Activated CD4-positive, alpha-beta T cell treated with anti-CD3 and anti-CD28 coated beads for 36 hours (primary cell): ENCODE measurements at regions not wholly inside any gene's neighbourhood (a gene's known extent, or its start where the extent isn't known, plus 50 kb on each side); places are given as distances from the start of the nearest gene placed in this dataset.
A peak's percentile ranks its signal among the peaks of the same experiment; 100 is the strongest.

ENCODE experiments used
- ATAC-seq: fragments of 200-7000 bp; cut with Tn5 transposase; one replicate; pipeline ENCODE4 v1.10.0; 2021; ENCODE audit warnings: mild to moderate bottlenecking, moderate library complexity
- CTCF ChIA-PET: fragments of 350-600 bp; sonication (Branson Sonifier 250); formaldehyde crosslinking; loops from one replicate; lab custom pipeline; 2021; ENCODE audit warnings: antibody characterized with exemption; lab: Charles Lee
- POLR2A ChIA-PET: fragments of 350-600 bp; sonication (Branson Sonifier 250); formaldehyde crosslinking; loops from one replicate; lab custom pipeline; 2021; ENCODE audit warnings: antibody characterized with exemption, inconsistent platforms; lab: Charles Lee
- DNase-seq: peaks from one replicate; pipeline ENCODE4 v3.0.0-alpha.2; 2020
- H3K27ac Mint-ChIP-seq: one replicate; pipeline ENCODE4 v1.8.0; 2021; ENCODE audit warnings: mixed read lengths
- H3K27me3 Mint-ChIP-seq: one replicate; pipeline ENCODE4 v1.8.0; 2021; ENCODE audit warnings: mixed read lengths
- H3K36me3 Mint-ChIP-seq: one replicate; pipeline ENCODE4 v1.8.0; 2021; ENCODE audit warnings: low read depth, mixed read lengths
- H3K4me1 Mint-ChIP-seq: one replicate; pipeline ENCODE4 v1.8.0; 2021; ENCODE audit warnings: mixed read lengths
- H3K4me3 Mint-ChIP-seq: one replicate; pipeline ENCODE4 v1.8.0; 2021; ENCODE audit warnings: mild to moderate bottlenecking, moderate library complexity, mixed read lengths
- H3K9me3 Mint-ChIP-seq: one replicate; pipeline ENCODE4 v1.8.0; 2021; ENCODE audit warnings: low read depth, mixed read lengths
- intact Hi-C, 2 experiments: fragments of 100-400 bp; cut with DNase I in 1 of 2; cut with micrococcal nuclease in 1 of 2; formaldehyde crosslinking; loops; one replicate each; pipeline versions ENCODE4 v1.14.2 to v1.15.1; 2022 to 2024; cut with DNase I, micrococcal nuclease

- intact Hi-C loops, result loop anchor here (2.0 to 5.0 kb wide), 3 partner anchors 20 to 530 kb away; no protein-coding TSS in a partner anchor
- ATAC-seq (peak; percentile 96), DNase-seq (peak; percentile 11)
- POLR2A ChIA-PET, result no interaction called here
- CTCF ChIA-PET, result interaction anchor here (1.5 kb wide), 1 partner anchor 22 kb away, joined by 3 read pairs; no protein-coding TSS in a partner anchor
- H3K27ac Mint-ChIP-seq, result no peak overlapping the region
- H3K27me3 Mint-ChIP-seq, result no peaks in the 10 kb centered on the region
- peaks cover 1% of the 10 kb centered on the region for H3K36me3 Mint-ChIP-seq
- peaks cover 9% of the 10 kb centered on the region for H3K4me1 Mint-ChIP-seq
- H3K4me3 Mint-ChIP-seq, result no peak overlapping the region
- no peaks in the 10 kb centered on the region for H3K9me3 Mint-ChIP-seq
Observed at GRCh38 chr1:173276922-173277800, 70.0 kb upstream of the TNFSF4 start.

- CTCF ChIA-PET, result interaction anchor here (0.6 to 1.4 kb wide), 2 partner anchors 126 to 536 kb away, joined by 4 to 5 read pairs; no protein-coding TSS in a partner anchor
- Mint-ChIP-seq H3K27ac (no peak overlapping the region), H3K4me1 (peaks cover 9% of the 10 kb centered on the region), H3K36me3 (no peaks in the 10 kb centered on the region), H3K9me3 (no peaks in the 10 kb centered on the region), H3K27me3 (no peaks in the 10 kb centered on the region), H3K4me3 (no peak overlapping the region)
- POLR2A ChIA-PET, result no interaction called here
- ATAC-seq (no peak), DNase-seq (no peak)
- intact Hi-C loops, result no loop called here
Observed at GRCh38 chr1:173280899-173281660, 73.9 kb upstream of the TNFSF4 start.

- CTCF ChIA-PET, result no interaction called here
- intact Hi-C loops, result no loop called here
- Mint-ChIP-seq H3K4me3 (no peak overlapping the region), H3K4me1 (no peaks in the 10 kb centered on the region), H3K9me3 (no peaks in the 10 kb centered on the region), H3K36me3 (no peaks in the 10 kb centered on the region), H3K27me3 (peaks cover 4% of the 10 kb centered on the region), H3K27ac (no peak overlapping the region)
- ATAC-seq, result no peak
- POLR2A ChIA-PET, result no interaction called here
- no peak for DNase-seq
Observed at GRCh38 chr1:173285048-173285447, 77.9 kb upstream of the TNFSF4 start.

DNA sequence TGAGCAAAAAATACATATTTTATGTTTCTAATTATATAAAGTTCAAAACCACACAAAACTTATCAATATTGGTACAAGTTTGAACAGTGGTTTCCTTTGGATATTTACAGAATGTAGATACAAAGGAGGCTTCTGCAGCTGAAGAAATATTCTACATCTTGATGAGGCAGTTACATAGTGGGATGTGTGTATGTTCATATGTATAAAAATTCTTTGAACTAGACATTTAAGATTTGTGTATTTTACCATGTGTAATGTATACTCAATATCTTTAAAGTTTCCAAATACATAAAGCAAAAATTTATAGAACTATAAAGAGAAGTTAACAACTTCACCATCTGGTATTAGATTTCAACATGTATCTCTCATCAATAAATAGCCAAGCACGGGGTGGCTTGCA, 80.7 kb upstream of the TNFSF4 start:
- Mint-ChIP-seq H3K27ac (no peak overlapping the region), H3K4me1 (peaks cover 5% of the 10 kb centered on the region), H3K9me3 (peaks cover 8% of the 10 kb centered on the region), H3K4me3 (no peak overlapping the region), H3K27me3 (peaks cover 5% of the 10 kb centered on the region), H3K36me3 (no peaks in the 10 kb centered on the region)
- ChIA-PET CTCF (no interaction called here), POLR2A (no interaction called here)
- DNase-seq, result no peak
- no peak for ATAC-seq
- intact Hi-C loops, result no loop called here

- POLR2A ChIA-PET, result no interaction called here
- no peaks in the 10 kb centered on the region for H3K36me3 Mint-ChIP-seq
- DNase-seq, result no peak
- ATAC-seq, result no peak
- peaks cover 8% of the 10 kb centered on the region for H3K9me3 Mint-ChIP-seq
- peaks cover 24% of the 10 kb centered on the region for H3K4me1 Mint-ChIP-seq
- H3K27ac Mint-ChIP-seq, result no peak overlapping the region
- CTCF ChIA-PET, result no interaction called here
- H3K4me3 Mint-ChIP-seq, result no peak overlapping the region
- H3K27me3 Mint-ChIP-seq, result peaks cover 8% of the 10 kb centered on the region
- intact Hi-C loops, result no loop called here
Observed at GRCh38 chr1:173293756-173294155, 86.6 kb upstream of the TNFSF4 start.

- no peaks in the 10 kb centered on the region for H3K36me3 Mint-ChIP-seq
- peaks cover 6% of the 10 kb centered on the region for H3K27me3 Mint-ChIP-seq
- intact Hi-C loops, result loop anchor here (5.0 kb wide), 4 partner anchors 88 to 658 kb away; partner anchors contain the start of gene TNFSF4 (in 1 of the 2)
- peaks cover 8% of the 10 kb centered on the region for H3K9me3 Mint-ChIP-seq
- peaks cover 24% of the 10 kb centered on the region for H3K4me1 Mint-ChIP-seq
- no peak overlapping the region for H3K27ac Mint-ChIP-seq
- DNase-seq, result no peak
- CTCF ChIA-PET, result interaction anchor here (1.0 to 1.7 kb wide), 2 partner anchors 550 to 553 kb away, joined by 4 read pairs; no protein-coding TSS in a partner anchor
- ATAC-seq, result no peak
- POLR2A ChIA-PET, result interaction anchor here (0.6 kb wide), 1 partner anchor 117 kb away, joined by 3 read pairs; no protein-coding TSS in a partner anchor
- no peak overlapping the region for H3K4me3 Mint-ChIP-seq
Observed at GRCh38 chr1:173294843-173295242, 87.7 kb upstream of the TNFSF4 start.

GRCh38 chr1:173295391-173295790, 88.3 kb upstream of the TNFSF4 start:
- Mint-ChIP-seq H3K4me1 (peaks cover 28% of the 10 kb centered on the region), H3K27ac (no peak overlapping the region), H3K9me3 (peaks cover 8% of the 10 kb centered on the region), H3K36me3 (no peaks in the 10 kb centered on the region), H3K4me3 (no peak overlapping the region), H3K27me3 (peaks cover 4% of the 10 kb centered on the region)
- intact Hi-C loops, result loop anchor here (5.0 kb wide), 4 partner anchors 88 to 658 kb away; partner anchors contain the start of gene TNFSF4 (in 1 of the 2)
- CTCF ChIA-PET, result interaction anchor here (0.8 to 1.7 kb wide), 4 partner anchors 36 to 553 kb away, joined by 3 to 4 read pairs (median 4); no protein-coding TSS in a partner anchor
- DNase-seq (no peak), ATAC-seq (no peak)
- POLR2A ChIA-PET, result interaction anchor here (0.6 kb wide), 1 partner anchor 116 kb away, joined by 3 read pairs; no protein-coding TSS in a partner anchor

GRCh38 chr1:173295995-173296394, 88.9 kb upstream of the TNFSF4 start:
- H3K36me3 Mint-ChIP-seq, result no peaks in the 10 kb centered on the region
- H3K27ac Mint-ChIP-seq, result no peak overlapping the region
- peaks cover 4% of the 10 kb centered on the region for H3K27me3 Mint-ChIP-seq
- peaks cover 8% of the 10 kb centered on the region for H3K9me3 Mint-ChIP-seq
- DNase-seq, result no peak
- intact Hi-C loops, result loop anchor here (2.0 to 5.0 kb wide), 5 partner anchors 19 to 659 kb away; partner anchors contain the start of gene TNFSF4 (in 1 of the 2)
- no peak for ATAC-seq
- H3K4me3 Mint-ChIP-seq, result no peak overlapping the region
- peaks cover 32% of the 10 kb centered on the region for H3K4me1 Mint-ChIP-seq
- ChIA-PET POLR2A (no interaction called here), CTCF (interaction anchor here (0.8 to 1.7 kb wide), 4 partner anchors 36 to 554 kb away, joined by 3 to 4 read pairs (median 4); no protein-coding TSS in a partner anchor)

DNA sequence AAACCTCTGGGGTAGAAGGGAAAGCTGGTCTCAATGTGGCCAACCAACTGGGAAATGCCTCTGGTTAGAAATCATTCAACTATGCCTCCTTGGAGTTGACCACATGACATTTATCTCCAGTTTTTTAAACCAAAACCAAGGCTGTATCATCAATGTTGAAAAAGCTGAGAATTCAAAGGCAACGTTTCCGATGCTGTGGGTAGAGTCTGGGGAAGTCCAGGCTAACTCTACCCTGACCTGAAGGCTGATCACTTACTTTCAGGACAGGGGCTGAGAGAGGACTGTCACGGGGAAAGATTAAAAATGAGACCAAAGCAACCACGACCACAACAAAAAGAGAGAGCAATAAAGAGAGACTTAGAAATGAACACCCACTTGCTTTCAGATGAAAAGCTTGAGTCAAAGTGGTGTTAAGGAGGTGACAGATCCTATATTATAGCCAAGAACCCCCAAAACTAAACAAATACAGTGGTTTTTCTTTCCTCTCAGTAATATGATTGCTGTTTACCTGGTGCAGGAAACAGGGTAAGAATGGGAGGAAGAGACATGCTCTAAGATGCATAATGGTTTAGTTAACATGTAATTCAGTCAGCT, 90.8 kb upstream of the TNFSF4 start:
- Mint-ChIP-seq H3K27ac (no peak overlapping the region), H3K9me3 (no peaks in the 10 kb centered on the region), H3K4me3 (no peak overlapping the region), H3K4me1 (peaks cover 27% of the 10 kb centered on the region), H3K27me3 (peaks cover 6% of the 10 kb centered on the region), H3K36me3 (no peaks in the 10 kb centered on the region)
- intact Hi-C loops, result loop anchor here (1.0 to 5.0 kb wide), 8 partner anchors 21 to 661 kb away; partner anchors contain the start of gene TNFSF4 (in 1 of the 2)
- POLR2A ChIA-PET, result no interaction called here
- CTCF ChIA-PET, result interaction anchor here (1.2 kb wide), 2 partner anchors 85 to 553 kb away, joined by 3 to 5 read pairs; no protein-coding TSS in a partner anchor
- peak; percentile 94 for ATAC-seq
- DNase-seq, result peak; percentile 67

DNA sequence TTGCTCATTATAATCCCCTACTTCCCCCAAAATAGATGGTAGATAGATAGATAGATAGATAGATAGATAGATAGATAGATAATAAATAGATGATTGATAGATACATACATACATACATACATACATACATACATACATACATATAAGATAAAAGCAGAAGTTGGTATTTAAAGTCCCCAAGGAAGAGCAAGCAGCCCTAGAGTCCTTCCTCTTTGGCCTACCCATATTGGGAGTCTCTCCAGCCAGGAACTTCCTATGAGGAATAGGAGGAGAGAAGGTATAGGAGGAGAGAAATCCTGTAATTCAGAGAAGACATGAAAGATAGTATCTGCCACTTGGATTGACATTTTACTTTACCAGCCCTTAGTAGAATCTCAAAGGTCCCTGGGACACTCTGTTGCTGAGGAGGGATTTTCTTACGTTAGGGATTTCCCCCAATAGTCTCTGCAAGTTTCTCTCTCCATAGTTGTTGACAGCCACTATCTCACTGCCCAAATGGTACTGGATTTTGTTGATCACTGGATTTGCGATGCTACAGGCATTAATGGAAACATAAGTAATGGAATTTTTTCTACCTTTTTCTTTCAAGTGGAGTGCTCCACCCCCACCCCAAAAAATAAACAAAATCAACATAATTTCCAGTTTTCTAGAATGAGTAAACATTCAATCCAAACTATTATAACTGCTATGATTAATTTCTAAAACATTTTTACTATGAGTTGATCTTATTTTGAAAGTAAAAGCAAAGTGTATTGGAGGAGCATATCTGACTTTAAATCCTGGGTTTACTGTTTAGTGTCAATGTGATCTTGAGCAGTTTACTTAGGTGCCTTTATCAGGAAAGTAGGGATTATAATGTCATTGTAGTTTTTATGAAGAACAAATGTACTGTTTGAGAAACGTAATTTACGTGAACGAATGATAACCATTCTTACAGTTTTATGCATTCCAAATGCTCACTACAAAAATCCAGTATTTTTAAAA, 93.2 kb upstream of the TNFSF4 start:
- Mint-ChIP-seq H3K27ac (no peak overlapping the region), H3K36me3 (no peaks in the 10 kb centered on the region), H3K9me3 (no peaks in the 10 kb centered on the region), H3K4me1 (peaks cover 27% of the 10 kb centered on the region), H3K4me3 (no peak overlapping the region), H3K27me3 (peaks cover 6% of the 10 kb centered on the region)
- no peak for DNase-seq
- POLR2A ChIA-PET, result no interaction called here
- ATAC-seq, result no peak
- intact Hi-C loops, result no loop called here
- CTCF ChIA-PET, result no interaction called here
